ENCODE measurements at regions not wholly inside any gene's neighbourhood (a gene's known extent, or its start where the extent isn't known, plus 50 kb on each side); places are given as distances from the start of the nearest gene placed in this dataset.

DNA sequence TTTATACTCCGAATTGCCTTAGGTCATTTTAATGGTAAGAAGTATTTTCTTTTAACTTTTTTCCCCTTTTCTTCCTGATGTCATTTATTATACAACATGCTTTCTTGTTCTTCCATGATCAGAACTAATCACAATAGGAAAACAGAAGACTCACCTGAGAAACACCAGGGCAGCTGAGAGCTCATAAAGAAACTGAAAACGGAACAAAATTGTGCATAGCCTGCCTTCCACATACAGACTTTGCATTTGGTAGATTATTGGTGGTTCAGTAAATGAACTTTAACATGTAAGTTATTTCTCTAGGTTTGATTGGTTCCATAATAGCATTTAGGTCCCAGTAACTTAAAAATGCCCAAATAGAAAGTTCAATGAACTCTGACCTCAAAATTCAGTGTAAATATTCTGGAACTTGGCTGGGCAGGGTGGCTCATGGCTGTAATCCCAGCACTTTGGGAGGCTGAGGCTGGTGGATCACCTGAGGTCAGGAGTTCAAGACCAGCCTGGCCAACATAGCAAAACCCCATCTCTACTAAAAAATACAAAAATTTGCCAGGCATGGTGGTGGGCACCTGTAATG is 161.1 kb upstream of the DTNBP1 start:
- TF ChIP-seq POLR2A (IDR thresholded peaks at IDR 0.05) (no peak), POLR2AphosphoS5 (IDR thresholded peaks at IDR 0.05) (no peak)
- TF ChIP-seq, protein P1, sequence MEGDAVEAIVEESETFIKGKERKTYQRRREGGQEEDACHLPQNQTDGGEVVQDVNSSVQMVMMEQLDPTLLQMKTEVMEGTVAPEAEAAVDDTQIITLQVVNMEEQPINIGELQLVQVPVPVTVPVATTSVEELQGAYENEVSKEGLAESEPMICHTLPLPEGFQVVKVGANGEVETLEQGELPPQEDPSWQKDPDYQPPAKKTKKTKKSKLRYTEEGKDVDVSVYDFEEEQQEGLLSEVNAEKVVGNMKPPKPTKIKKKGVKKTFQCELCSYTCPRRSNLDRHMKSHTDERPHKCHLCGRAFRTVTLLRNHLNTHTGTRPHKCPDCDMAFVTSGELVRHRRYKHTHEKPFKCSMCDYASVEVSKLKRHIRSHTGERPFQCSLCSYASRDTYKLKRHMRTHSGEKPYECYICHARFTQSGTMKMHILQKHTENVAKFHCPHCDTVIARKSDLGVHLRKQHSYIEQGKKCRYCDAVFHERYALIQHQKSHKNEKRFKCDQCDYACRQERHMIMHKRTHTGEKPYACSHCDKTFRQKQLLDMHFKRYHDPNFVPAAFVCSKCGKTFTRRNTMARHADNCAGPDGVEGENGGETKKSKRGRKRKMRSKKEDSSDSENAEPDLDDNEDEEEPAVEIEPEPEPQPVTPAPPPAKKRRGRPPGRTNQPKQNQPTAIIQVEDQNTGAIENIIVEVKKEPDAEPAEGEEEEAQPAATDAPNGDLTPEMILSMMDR (IDR thresholded peaks at IDR 0.05): no peak

Data from prostate gland (tissue), 2 donors.